Kidney glomerular epithelial cell (primary cell): ENCODE measurements at regions not wholly inside any gene's neighbourhood (a gene's known extent, or its start where the extent isn't known, plus 50 kb on each side); places are given as distances from the start of the nearest gene placed in this dataset.

ENCODE experiments used
- DNase-seq: peaks from one replicate; lab custom pipeline; 2025; lab: John Stamatoyannopoulos, UW

GRCh38 chr5:52498607-52499006 lies 289.1 kb upstream of the ITGA1 start:
- DNase-seq = no peak

DNA sequence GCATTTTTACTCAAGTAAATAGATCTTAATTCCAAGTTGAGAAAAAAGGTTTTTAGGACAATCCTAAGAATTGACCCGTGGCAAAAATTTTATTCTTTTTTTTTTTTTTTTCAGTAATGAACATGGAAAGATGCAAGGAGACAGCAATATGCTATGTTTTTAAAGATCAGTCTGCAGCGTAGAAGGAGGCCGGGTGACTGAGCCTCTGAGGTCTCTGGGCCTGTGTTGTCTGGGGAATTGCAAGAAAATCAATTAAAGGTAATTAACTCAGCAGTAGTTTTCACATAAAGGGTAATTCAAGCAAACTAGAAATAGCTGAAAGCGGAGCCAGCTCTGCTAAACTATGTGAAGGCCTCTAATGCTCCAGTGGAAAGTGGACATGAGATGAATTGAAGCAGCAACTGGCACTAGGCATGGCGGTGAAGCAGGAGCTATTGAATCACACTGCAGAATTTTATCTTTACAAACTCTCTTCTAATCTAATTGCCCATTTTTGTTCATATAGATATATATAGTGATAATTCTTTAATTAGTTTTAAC lies 285.2 kb upstream of the ITGA1 start:
- no peak for DNase-seq

DNA sequence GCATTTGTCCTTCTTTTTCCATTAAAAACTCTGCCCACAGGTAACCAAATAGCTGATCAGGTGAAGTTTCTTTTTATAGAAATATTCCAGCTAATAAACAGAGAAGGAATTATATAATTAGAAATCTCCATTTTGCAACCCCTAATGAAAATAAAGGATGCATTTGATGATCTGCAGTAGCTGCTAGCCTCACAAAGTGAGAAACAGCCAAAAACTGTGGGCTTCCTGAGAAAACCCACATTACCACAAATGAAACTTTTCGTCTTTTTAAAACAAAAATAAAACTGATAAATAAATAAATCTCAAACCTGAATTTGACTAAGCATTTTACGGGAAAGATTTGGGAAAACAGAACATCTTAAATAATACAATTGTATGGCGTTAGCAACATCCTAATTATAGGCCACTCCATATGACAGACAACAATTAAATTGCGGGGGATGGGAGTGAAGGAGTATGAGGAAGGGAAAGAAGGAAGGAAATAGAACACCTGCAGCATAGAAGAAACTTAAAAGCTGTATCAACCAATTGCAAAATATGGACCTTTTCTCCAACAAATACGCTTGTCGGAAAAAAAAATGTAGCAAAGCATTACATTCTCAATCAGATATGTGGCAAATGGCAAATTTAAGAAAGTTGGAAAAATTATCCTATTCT lies 283.0 kb upstream of the ITGA1 start:
- DNase-seq = no peak

- DNase-seq = no peak
Observed at GRCh38 chr5:52517667-52518066, 270.0 kb upstream of the ITGA1 start.

- DNase-seq = no peak
Observed at GRCh38 chr5:52520171-52520570, 267.5 kb upstream of the ITGA1 start.

DNA sequence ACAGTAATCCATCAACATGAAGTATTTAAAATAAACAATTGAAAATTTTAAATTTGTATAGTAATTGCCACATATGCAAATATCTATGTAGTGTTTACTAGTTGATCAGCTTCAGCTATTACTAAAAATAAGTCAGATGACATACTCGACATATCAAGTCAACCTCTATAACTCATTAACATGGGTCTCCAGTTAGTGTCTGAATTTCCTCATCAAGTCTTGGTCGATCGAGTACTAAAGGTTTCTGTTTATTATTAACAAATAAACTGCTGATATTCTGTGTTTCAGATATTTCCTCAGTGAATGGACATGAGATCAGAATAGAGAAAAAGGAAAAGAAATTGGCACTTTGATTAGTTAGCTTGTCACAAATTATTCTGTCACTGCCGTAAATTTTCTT lies 266.5 kb upstream of the ITGA1 start:
- DNase-seq = no peak

- DNase-seq = no peak
Observed at GRCh38 chr5:52523701-52524100, 264.0 kb upstream of the ITGA1 start.

DNA sequence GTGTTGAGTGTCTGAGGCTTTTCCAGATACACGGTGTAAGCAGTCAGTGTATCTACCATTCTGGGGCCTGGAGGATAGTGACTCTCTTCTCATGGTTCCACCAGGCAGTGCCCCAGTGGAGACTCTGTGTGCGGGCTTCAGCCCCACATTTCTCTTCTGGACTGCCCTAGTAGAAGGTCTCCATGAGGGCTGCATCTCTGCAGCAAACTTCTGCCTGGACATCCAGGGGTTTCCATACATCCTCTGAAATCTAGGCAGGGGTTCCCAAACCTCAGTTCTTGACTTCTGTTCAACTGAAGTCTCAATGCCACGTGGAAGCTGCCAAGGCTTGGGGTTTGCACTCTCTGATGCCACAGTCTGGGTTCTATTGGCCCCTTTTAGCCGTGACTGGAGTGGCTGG lies 256.6 kb upstream of the ITGA1 start:
- no peak for DNase-seq

DNA sequence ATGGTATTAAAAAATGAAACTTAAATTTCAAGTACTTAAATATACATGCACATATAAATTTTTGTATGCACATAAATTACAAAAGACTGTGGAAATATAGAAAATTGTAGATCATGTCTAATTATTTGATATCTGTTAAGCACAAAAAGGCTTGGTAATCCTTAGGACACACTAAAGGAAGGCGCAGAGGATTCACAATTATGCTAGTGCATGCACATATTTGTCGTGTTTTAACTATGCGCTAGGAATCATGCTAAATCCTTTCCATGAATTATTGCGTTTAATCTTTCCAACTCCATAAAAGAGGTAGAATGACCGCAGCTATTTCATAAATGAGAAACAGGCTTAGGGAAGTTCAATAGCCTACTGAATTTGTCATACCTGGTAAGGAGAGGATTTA lies 244.1 kb upstream of the ITGA1 start:
- DNase-seq = no peak

DNA sequence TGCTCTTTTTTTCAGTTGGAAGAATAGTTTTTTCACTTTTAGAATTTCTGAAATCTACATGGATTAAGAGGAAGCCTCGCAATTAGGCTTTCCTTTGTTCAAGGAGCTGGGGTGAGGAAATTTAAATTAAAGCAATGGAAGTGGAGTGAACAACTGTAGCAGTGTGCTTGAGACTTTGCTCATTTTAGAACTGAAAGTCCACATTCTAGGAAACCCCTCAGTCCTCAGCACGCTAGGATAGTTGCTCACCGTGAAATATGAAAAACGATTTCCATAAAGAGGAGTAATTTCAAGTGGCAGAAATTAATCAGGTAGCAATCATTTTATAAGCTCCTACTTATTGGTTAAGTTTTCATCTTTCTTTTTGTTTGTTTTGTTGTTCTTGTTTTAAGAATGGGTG lies 243.0 kb upstream of the ITGA1 start:
- no peak for DNase-seq

GRCh38 chr5:52554293-52554692 lies 233.4 kb upstream of the ITGA1 start:
- no peak for DNase-seq

- DNase-seq = peak; percentile 19
Observed at GRCh38 chr5:52560366-52560765, 227.3 kb upstream of the ITGA1 start.

- DNase-seq = no peak
Observed at GRCh38 chr5:52562473-52562872, 225.2 kb upstream of the ITGA1 start.

DNA sequence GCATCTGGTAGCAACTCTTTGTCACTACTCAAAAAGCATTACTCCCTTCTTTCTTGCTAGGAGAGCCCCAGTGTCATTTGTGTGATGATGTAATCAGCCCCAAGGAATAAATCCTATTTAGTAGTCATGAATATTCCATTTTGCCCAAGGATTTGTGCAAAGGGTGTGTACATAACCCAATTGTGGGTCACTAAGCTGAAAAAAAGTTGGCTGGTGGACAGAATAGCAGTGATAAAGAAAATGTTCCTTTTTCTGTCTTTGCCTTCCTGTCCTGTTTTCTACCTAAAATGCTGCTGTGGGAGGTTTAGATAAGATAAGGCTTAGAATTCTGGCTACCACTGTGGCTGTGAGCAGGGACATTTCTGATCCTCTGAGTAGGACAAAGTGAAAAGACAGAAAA lies 223.1 kb upstream of the ITGA1 start:
- no peak for DNase-seq

DNA sequence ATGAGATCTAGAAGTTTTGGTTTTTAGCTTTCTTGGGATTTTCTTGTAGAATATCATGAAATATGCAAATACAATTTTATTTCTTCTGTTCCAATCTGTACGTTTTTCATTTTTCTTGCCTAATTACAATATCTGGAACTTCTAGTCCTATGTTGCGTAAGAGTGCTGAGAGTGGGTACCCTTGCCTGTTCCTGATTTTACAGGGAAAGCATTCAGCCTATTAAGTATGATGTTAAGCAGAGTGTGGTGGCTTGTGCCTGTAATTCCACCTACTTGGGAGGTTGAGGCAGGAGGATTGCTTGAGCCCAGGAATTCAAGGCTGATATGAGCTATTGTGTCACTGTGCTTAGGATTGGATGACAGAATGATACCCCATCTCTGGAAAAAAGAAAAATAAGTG lies 210.2 kb upstream of the ITGA1 start:
- no peak for DNase-seq

- DNase-seq = no peak
Observed at GRCh38 chr5:52579391-52579790, 208.3 kb upstream of the ITGA1 start.

GRCh38 chr5:52580921-52581320 lies 206.8 kb upstream of the ITGA1 start:
- no peak for DNase-seq

DNA sequence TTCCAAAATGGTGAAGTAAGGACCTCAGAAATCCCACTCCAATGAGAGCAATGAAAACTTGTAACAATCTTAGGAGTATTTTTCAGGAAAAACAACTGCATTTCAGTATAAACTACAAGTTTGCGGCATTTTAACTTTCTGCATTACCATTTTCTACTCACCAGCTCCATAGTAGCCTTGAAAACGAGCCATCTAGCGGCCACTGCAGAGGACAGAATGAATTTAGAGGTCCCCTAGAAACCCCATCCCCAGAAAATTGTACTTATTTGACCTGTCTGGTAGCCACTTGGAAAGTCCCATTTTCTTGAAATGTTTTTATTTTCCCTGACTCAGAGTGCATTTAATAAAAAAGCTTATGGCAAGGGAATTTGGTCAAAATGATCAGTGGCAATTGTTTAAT lies 205.4 kb upstream of the ITGA1 start:
- no peak for DNase-seq

DNA sequence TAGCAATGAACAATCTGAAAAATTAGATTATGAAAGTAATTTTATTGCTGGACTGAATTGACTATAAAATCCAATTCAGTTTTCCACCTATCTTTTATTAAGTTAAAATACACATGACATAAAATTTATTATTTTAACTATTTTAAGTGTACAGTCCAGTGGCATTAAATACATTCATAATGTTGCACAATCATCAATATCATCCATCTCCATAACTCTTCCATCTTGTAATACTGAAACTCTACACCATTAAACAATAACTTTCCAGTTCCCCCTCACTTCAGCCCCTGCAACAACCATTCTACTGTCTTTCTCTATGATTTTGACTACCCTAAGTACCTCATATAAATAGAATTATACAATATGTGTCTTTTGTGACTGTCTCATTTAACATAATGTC lies 200.6 kb upstream of the ITGA1 start:
- DNase-seq = no peak

DNA sequence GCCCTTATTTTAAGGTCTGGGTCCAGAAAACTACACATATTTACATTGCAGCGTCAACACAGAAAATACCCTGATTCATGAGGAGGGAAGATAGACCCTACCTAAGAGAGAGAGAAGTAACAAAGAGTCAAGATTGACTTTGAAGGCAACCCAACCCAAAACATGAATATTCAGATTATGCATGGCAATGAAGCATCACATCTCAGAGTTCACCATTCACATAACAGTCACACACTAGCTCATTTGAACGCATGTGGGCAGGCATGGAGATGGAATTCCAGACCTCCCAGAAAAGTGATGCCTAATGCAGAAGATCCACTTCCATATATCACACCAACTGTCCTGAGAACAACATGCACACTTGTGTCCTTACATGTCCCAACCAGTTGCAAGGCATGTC lies 190.1 kb upstream of the ITGA1 start:
- no peak for DNase-seq

DNA sequence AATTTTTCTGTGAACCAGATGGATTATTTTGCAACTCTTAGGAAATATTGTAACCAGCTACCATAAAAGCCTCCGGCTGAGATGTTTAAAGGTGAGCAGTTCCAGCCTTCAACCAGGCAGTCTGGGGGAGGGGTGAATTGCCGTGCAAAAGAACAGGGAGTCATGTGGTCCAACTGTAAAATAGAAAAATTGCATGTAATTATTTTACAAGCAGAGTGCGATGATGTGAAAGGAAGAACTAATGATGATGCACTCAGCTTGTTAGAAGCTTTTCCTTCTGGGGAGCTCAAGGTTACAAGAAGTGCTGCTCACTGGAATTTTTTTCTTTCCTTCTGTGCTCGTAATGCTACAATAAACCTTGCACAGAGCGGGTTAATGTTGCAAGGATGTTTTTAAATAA lies 188.7 kb upstream of the ITGA1 start:
- no peak for DNase-seq

DNA sequence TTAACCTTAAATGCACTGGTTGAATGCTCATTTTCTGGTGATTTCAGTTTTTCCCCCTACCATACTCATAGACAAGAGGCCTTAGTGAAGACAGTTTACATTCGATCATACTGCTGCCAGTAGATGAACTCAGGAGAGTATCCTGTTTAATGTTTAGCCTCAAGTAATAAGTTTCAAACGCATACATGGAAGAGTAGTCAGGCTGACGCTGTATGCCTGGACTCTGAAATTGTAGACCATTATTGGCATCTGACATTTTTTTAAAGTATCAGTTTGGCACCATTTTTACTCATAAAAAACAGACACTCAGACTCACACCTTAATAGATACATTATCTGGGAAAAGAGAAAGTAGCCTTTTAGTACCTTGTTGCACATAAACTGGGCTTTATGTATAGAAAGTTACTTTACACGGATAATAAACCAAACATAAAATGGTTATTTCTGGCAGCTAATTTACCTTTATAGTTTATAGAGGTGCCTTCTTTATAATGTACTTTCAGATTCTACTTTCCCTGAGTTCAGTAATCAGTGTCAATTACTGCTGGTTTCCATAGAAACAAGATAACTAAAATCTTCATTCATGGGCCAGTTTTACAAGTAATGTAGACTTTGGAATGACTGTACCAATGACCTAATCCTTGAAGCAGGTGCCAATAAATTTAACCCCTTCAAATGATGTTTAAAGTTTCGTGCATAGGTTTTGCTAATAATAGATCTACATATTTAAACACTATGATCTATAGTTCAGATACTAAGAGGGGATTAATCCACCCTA lies 183.8 kb upstream of the ITGA1 start:
- no peak for DNase-seq
